Mucosa of rectum (tissue), 2 donors: ENCODE measurements at regions not wholly inside any gene's neighbourhood (a gene's known extent, or its start where the extent isn't known, plus 50 kb on each side); places are given as distances from the start of the nearest gene placed in this dataset.

Experiments used
- H3K27ac ChIP-seq, 2 donors: one replicate each; pipeline ENCODE4 v1.7.0; 2013; ENCODE audit warnings: inconsistent platforms in 2 of 2, low read depth in 2 of 2, low read length in 2 of 2
- H3K27me3 ChIP-seq, 2 donors: one replicate each; pipeline ENCODE4 v1.7.0; 2013; ENCODE audit warnings: low read length in 2 of 2; ENCODE audit not compliant: control insufficient read depth in 2 of 2, insufficient read depth in 2 of 2
- H3K36me3 ChIP-seq, 2 donors: one replicate each; pipeline ENCODE4 v1.7.0; 2013; ENCODE audit warnings: low read length in 2 of 2; ENCODE audit not compliant: control insufficient read depth in 2 of 2, insufficient read depth in 2 of 2
- H3K4me1 ChIP-seq, 2 donors: one replicate each; pipeline ENCODE4 v1.7.0; 2013; ENCODE audit warnings: low read length in 2 of 2, mild to moderate bottlenecking in 1 of 2; ENCODE audit not compliant: control insufficient read depth in 2 of 2, insufficient read depth in 2 of 2
- H3K4me3 ChIP-seq, 2 donors: one replicate each; pipeline ENCODE4 v1.7.0; 2013; ENCODE audit warnings: low read length in 2 of 2
- H3K9ac ChIP-seq, 2 donors: one replicate each; pipeline ENCODE4 v1.7.0; 2013; ENCODE audit warnings: low read length in 2 of 2, low read depth in 1 of 2, mild to moderate bottlenecking in 1 of 2
- H3K9me3 ChIP-seq, 2 donors: one replicate each; pipeline ENCODE4 v1.7.0; 2013; ENCODE audit warnings: low read length in 2 of 2; ENCODE audit not compliant: control insufficient read depth in 2 of 2
- donor health status: healthy.
- donor health status: Normal muscosa, but diverticular disease.

DNA sequence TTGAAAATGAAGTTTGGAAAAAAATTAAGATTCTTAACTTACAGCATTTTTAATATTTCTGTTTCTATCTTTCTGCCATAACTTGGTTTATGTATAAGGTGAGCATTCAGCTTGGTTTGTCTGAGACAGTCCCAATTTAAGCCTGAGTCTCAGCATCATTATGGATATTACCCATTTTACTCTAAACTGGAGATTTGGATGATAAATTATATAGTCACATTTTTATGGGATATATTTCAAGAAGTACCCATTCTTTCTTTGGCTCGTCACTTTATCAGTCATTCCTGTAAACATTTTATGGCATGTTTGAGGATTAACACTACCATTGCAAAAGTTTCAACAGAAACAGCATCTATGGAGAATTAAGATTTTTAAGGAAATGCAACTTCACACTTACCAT is 1129.0 kb upstream of the PCDH9 start:
- Histone ChIP-seq H3K36me3 (no peaks in the 10 kb centered on the region), H3K9ac (no peak overlapping the region), H3K27me3 (no peaks in the 10 kb centered on the region), H3K27ac (no peak overlapping the region), H3K9me3 (no peaks in the 10 kb centered on the region), H3K4me1 (no peaks in the 10 kb centered on the region), H3K4me3 (no peak overlapping the region)

DNA sequence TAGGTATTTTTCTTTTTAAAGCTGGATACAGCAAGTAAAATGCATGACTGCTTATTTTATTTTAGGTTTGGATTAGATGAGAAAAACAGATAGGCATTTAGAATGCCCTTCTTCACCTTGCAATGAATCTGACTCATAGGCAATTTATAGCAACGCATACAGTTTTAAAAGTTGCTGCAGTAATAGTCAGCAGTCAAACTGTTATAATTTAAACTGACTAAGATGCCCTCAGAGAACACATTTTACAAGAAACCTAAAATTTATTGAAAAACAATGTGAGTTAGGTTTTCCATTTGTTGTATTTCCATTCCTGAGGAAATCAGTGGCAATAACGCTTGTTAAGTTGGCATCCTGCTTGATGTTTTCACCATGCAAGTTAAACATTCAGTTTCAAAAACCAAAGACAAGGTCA is 1128.2 kb upstream of the PCDH9 start:
- no peaks in the 10 kb centered on the region for H3K27me3 ChIP-seq
- no peaks in the 10 kb centered on the region for H3K9me3 ChIP-seq
- H3K9ac ChIP-seq: no peak overlapping the region
- no peak overlapping the region for H3K4me3 ChIP-seq
- no peaks in the 10 kb centered on the region for H3K36me3 ChIP-seq
- H3K4me1 ChIP-seq: no peaks in the 10 kb centered on the region
- no peak overlapping the region for H3K27ac ChIP-seq

DNA sequence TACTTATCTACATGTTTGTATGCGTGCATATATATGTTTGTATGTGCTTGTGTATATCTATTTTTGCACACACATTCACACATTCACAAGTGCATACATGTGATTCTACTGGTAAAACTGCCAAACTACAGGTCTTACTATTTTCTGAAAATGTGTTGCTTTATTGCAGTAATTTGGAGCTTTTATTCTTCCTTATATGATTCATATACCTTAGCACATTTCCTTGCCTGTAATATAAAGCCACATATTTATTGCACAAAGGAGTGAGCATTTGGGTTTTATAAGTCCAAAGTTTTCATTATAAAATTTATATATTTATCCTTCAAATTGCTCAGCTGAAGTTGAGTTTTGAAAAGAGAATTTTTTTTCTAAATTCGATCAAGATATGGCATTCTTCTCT is 1120.4 kb upstream of the PCDH9 start:
- Histone ChIP-seq H3K36me3 (no peaks in the 10 kb centered on the region), H3K27ac (no peak overlapping the region), H3K9ac (no peak overlapping the region), H3K9me3 (no peaks in the 10 kb centered on the region), H3K4me1 (peaks cover 0 to 2% of the 10 kb centered on the region in 2 donors), H3K27me3 (no peaks in the 10 kb centered on the region), H3K4me3 (no peak overlapping the region)

DNA sequence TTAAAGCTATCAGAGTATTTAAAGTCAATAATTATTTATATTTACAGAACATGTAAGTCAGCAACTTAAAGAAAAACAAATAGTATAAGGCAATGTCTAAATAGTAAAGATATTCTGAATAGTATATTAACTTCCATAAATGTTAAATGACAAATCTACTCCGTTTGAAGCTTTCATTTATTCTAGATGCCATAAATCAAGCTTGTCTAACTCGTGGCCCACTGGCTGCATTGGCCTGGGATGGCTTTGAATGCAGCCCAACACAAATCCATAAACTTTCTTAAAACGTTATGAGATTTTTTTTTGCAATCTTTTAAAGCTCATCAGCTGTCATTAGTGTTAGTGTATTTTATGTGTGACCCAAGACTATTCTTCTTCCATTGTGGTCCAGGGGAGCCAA is 1117.1 kb upstream of the PCDH9 start:
- no peaks in the 10 kb centered on the region for H3K27me3 ChIP-seq
- H3K27ac ChIP-seq: no peak overlapping the region
- H3K9me3 ChIP-seq: no peaks in the 10 kb centered on the region
- no peak overlapping the region for H3K4me3 ChIP-seq
- H3K9ac ChIP-seq: no peak overlapping the region
- no peaks in the 10 kb centered on the region for H3K4me1 ChIP-seq
- H3K36me3 ChIP-seq: no peaks in the 10 kb centered on the region

DNA sequence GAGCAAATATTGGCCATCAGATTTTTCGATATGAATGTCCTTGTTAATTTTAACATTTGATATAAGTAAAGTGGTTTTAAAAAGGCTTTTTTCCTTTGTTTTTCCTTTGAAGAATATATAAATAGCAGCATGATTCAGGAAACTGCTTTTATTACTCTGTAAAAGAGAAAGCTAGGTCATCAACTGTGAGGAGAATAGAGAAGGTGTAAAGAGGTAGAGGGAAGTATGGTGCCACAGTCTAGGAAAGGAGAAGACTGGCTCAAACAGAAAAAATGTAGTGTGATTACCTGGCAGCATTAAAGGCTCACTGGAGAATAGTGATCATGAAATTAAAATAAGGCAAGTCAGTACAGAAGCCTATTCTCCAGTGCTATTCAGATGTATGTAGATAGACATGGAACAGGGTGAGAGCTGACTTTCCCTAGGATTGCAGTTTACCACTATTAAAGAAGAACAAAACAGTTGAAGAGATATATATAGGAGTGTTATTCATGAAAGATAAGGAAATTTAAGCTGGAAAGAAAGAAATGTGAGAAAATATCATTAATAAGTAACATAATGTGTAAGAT is 1115.9 kb upstream of the PCDH9 start:
- Histone ChIP-seq H3K27ac (no peak overlapping the region), H3K9me3 (no peaks in the 10 kb centered on the region), H3K4me1 (no peaks in the 10 kb centered on the region), H3K9ac (no peak overlapping the region), H3K36me3 (no peaks in the 10 kb centered on the region), H3K27me3 (no peaks in the 10 kb centered on the region), H3K4me3 (no peak overlapping the region)

DNA sequence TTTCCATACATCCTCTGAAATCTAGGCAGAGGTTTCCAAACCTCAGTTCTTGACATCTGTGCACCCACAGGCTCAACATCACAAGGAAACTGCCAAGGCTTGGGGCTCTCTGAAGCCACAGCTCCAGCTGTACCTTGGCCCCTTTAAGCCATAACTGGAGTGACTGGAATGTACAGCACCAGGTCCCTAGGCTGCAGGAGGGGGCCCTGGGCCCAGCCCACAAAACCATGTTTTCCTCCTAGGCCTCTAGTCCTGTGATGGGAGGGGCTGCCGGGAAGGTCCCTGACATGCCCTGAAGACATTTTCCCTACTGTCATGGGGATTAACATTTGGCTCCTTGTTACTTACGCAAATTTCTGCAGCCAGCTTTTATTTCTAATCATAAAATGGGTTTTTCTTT is 1093.0 kb upstream of the PCDH9 start:
- H3K9ac ChIP-seq: no peak overlapping the region
- H3K4me3 ChIP-seq: no peak overlapping the region
- no peak overlapping the region for H3K27ac ChIP-seq

DNA sequence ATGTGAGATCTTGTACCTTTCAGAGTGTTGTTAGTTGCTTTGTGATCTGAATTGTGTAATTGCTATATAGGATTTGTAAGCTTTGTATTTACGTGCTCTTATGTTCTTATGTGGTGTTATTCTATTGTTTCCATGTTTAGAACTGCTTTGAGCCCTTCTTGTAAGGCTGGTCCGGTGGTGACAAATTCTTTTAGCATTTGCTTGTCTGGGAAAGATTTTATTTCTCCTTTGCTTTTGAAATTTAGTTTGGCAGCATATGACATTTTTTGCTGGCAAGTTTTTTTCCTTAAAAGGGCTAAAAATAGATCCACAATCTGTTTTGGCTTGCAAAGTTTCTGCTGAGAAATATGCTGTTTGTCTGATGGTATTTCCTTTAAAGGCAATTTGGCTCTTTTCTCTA is 1089.2 kb upstream of the PCDH9 start:
- Histone ChIP-seq H3K27me3 (no peaks in the 10 kb centered on the region), H3K9me3 (no peaks in the 10 kb centered on the region), H3K4me1 (no peaks in the 10 kb centered on the region), H3K9ac (no peak overlapping the region), H3K27ac (no peak overlapping the region), H3K36me3 (no peaks in the 10 kb centered on the region), H3K4me3 (no peak overlapping the region)

More for the DNA sequence above, 1093.0 kb upstream of the PCDH9 start:
- H3K4me1 ChIP-seq: no peaks in the 10 kb centered on the region
- H3K27me3 ChIP-seq: no peaks in the 10 kb centered on the region
- H3K9me3 ChIP-seq: no peaks in the 10 kb centered on the region
- no peaks in the 10 kb centered on the region for H3K36me3 ChIP-seq

DNA sequence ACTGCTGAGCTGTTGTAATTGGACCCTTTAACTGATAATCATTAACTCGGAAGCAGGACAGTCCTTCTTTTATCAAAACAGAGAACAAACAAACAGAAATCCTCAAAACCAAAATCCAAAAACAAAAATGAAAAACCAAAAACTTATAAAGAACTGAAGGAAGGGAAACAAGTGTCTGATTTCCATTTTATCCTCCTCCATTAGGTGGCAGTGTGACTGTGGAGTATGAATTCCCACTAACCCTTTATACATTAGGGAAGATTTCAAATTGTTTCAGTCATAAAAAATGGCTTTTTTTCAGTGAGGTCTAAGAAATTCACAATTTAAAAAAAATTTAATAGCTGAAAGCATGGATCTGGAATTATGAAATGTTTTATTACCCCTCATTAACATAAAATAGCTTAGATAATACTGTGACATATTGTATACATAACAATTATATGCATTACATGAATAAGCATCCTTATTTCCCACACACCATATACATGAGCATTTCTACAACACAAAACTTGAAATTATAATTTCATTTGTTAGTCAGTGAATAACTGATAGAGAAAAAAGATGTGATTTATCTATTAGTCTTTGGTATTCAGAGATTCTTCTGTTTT is 1074.3 kb upstream of the PCDH9 start:
- H3K4me3 ChIP-seq: no peak overlapping the region
- H3K9ac ChIP-seq: no peak overlapping the region
- no peak overlapping the region for H3K27ac ChIP-seq
- H3K4me1 ChIP-seq: no peaks in the 10 kb centered on the region
- H3K27me3 ChIP-seq: no peaks in the 10 kb centered on the region
- no peaks in the 10 kb centered on the region for H3K36me3 ChIP-seq
- no peaks in the 10 kb centered on the region for H3K9me3 ChIP-seq

DNA sequence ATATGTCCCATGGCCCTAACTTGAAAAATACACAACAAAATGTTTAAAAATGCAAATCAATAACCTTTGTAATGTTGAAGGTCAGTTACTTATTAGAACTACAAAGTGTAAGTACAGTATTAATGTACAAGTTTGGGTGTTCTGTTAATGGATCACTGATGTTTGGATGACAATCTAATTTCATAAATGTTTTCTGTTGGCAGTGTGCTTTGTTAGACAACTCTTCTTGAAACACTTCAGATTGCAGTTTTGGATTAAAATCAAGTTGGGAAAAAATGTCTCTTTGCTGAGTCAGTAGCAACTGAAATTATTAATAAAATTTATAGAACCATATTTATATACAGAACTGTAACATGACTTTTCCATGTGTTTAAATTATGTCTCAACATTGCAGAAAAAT is 1063.5 kb upstream of the PCDH9 start:
- no peaks in the 10 kb centered on the region for H3K36me3 ChIP-seq
- H3K4me1 ChIP-seq: no peaks in the 10 kb centered on the region
- no peak overlapping the region for H3K9ac ChIP-seq
- no peaks in the 10 kb centered on the region for H3K9me3 ChIP-seq
- no peak overlapping the region for H3K27ac ChIP-seq
- no peaks in the 10 kb centered on the region for H3K27me3 ChIP-seq
- no peak overlapping the region for H3K4me3 ChIP-seq

DNA sequence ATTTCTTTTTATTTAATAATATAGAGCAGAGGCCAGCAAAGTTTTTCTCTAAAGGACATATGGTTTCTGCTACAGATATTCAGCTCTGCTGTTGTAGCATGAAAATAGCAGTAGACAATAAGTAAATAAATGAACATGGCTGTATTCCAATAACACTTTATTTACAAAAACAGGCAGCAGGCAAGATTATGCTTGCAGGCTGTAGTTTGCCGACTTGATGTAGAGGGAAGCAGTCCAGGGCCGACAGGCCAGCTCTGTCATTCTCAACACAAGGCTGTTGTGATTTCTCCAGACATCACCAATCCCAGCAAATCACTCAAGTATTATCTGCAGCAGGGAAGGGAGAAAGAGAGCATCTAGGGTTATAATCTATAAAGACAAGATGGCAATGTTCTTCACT is 1062.5 kb upstream of the PCDH9 start:
- Histone ChIP-seq H3K4me3 (no peak overlapping the region), H3K9me3 (no peaks in the 10 kb centered on the region)

More for the DNA sequence above, 1062.5 kb upstream of the PCDH9 start:
- Histone ChIP-seq H3K27me3 (no peaks in the 10 kb centered on the region), H3K36me3 (no peaks in the 10 kb centered on the region), H3K4me1 (no peaks in the 10 kb centered on the region), H3K9ac (no peak overlapping the region), H3K27ac (no peak overlapping the region)
